IMR-90 (cell line): ENCODE measurements at regions not wholly inside any gene's neighbourhood (a gene's known extent, or its start where the extent isn't known, plus 50 kb on each side); places are given as distances from the start of the nearest gene placed in this dataset.

ENCODE experiments used
- ATAC-seq: fragments of 200-7000 bp; cut with Tn5 transposase; 2 replicates; pipeline ENCODE4 v1.9.1; 2020; ENCODE audit warnings: low read depth, mild to moderate bottlenecking, moderate library complexity
- BruUV-seq: library from RNA; stranded (reverse); fragments of 400-500 nt; replicated peaks from 2 replicates; lab custom pipeline; 2021; lab: Mats Ljungman, UMichigan
- CTCF ChIA-PET: fragments of 300-600 bp; formaldehyde crosslinking; extraction: SDS; loops from one replicate; lab custom pipeline; 2021; ENCODE audit warnings: antibody characterized with exemption; lab: Yijun Ruan, JAX
- POLR2A ChIA-PET: fragments of 300-600 bp; sonication (Branson Sonifier 250); formaldehyde crosslinking; loops from one replicate; lab custom pipeline; 2022; ENCODE audit warnings: antibody characterized with exemption; ENCODE audit not compliant: unreplicated experiment; lab: Charles Lee
- DNase-seq: peaks from one replicate; pipeline ENCODE4 v3.0.0; 2013
- H2AFZ ChIP-seq: replicated peaks from 2 replicates; pipeline ENCODE3; 2013; ENCODE audit warnings: low read length, mild to moderate bottlenecking; ENCODE audit not compliant: poor library complexity
- H2AK5ac ChIP-seq: 2 replicates; pipeline ENCODE4 v1.6.1; 2013; ENCODE audit warnings: low read depth, low read length, inconsistent platforms
- H2AK9ac ChIP-seq: replicated peaks from 2 replicates; pipeline ENCODE3; 2013; ENCODE audit warnings: mild to moderate bottlenecking, low read depth, low read length, moderate library complexity; ENCODE audit not compliant: poor library complexity
- H2BK120ac ChIP-seq: 2 replicates; pipeline ENCODE4 v1.6.1; 2013; ENCODE audit warnings: low read depth, low read length, inconsistent platforms
- H2BK15ac ChIP-seq: 3 replicates; pipeline ENCODE4 v1.6.1; 2013; ENCODE audit warnings: low read depth, low read length, inconsistent platforms
- H2BK20ac ChIP-seq: 2 replicates; pipeline ENCODE4 v1.6.1; 2013; ENCODE audit warnings: low read depth, mild to moderate bottlenecking, inconsistent platforms, low read length, moderate library complexity
- H2BK5ac ChIP-seq: 2 replicates; pipeline ENCODE4 v1.6.1; 2013; ENCODE audit warnings: mild to moderate bottlenecking, low read depth, low read length, inconsistent platforms; ENCODE audit not compliant: poor library complexity, severe bottlenecking
- H3K14ac ChIP-seq: replicated peaks from 2 replicates; pipeline ENCODE4 v1.6.1; 2013; ENCODE audit warnings: low read depth, low read length, inconsistent platforms
- H3K18ac ChIP-seq: 2 replicates; pipeline ENCODE4 v1.6.1; 2013; ENCODE audit warnings: low read depth, low read length, control low read depth
- H3K23ac ChIP-seq: 2 replicates; pipeline ENCODE4 v1.6.1; 2013; ENCODE audit warnings: low read depth, low read length, inconsistent platforms
- H3K27ac ChIP-seq: 2 replicates; pipeline ENCODE4 v1.5.1; 2013; ENCODE audit warnings: mild to moderate bottlenecking, control low read depth, low read length; ENCODE audit not compliant: insufficient read depth
- H3K27me3 ChIP-seq: 2 replicates; pipeline ENCODE4 v1.6.1; 2013; ENCODE audit warnings: low read length; ENCODE audit not compliant: control insufficient read depth, insufficient read depth
- H3K36me3 ChIP-seq: 2 replicates; pipeline ENCODE4 v1.6.1; 2013; ENCODE audit warnings: low read length, mixed read lengths; ENCODE audit not compliant: control insufficient read depth, insufficient read depth
- H3K4ac ChIP-seq: 2 replicates; pipeline ENCODE4 v1.6.1; 2013; ENCODE audit warnings: low read depth, low read length, inconsistent platforms
- H3K4me1 ChIP-seq: 2 replicates; pipeline ENCODE4 v1.6.1; 2013; ENCODE audit warnings: low read length, mixed read lengths; ENCODE audit not compliant: control insufficient read depth, insufficient read depth
- H3K4me2 ChIP-seq: 2 replicates; pipeline ENCODE4 v1.6.1; 2013; ENCODE audit warnings: low read depth, mild to moderate bottlenecking, control low read depth, low read length, moderate library complexity
- H3K4me3 ChIP-seq: 2 replicates; pipeline ENCODE4 v1.5.1; 2013; ENCODE audit warnings: low read depth, mild to moderate bottlenecking, control low read depth, low read length, moderate library complexity; ENCODE audit not compliant: insufficient read depth
- H3K56ac ChIP-seq: 2 replicates; pipeline ENCODE4 v1.6.1; 2013; ENCODE audit warnings: low read length, inconsistent platforms; ENCODE audit not compliant: insufficient read depth; ENCODE audit errors: extremely low read depth
- H3K79me1 ChIP-seq, 2 experiments: 2 replicates each; pipeline ENCODE4 v1.6.1; 2013; ENCODE audit warnings: low read length in 2 of 2, inconsistent platforms in 1 of 2, low read depth in 1 of 2
- H3K9ac ChIP-seq: 2 replicates; pipeline ENCODE4 v1.6.1; 2013; ENCODE audit warnings: low read depth, low read length, control low read depth
- H3K9me1 ChIP-seq: 2 replicates; pipeline ENCODE4 v1.6.1; 2013; ENCODE audit warnings: low read length, inconsistent platforms; ENCODE audit not compliant: insufficient read depth
- H3K9me3 ChIP-seq: 2 replicates; pipeline ENCODE4 v1.6.1; 2013; ENCODE audit warnings: low read length; ENCODE audit not compliant: control insufficient read depth, insufficient read depth
- H4K20me1 ChIP-seq: 2 replicates; pipeline ENCODE4 v1.6.1; 2013; ENCODE audit warnings: low read length, inconsistent platforms; ENCODE audit not compliant: insufficient read depth
- H4K5ac ChIP-seq: 2 replicates; pipeline ENCODE4 v1.6.1; 2013; ENCODE audit warnings: mild to moderate bottlenecking, low read depth, low read length, control low read depth
- H4K8ac ChIP-seq, 2 experiments: 2 replicates each; pipeline ENCODE4 v1.6.1; 2013; ENCODE audit warnings: low read depth in 2 of 2, low read length in 2 of 2, control low read depth in 1 of 2, inconsistent platforms in 1 of 2
- H4K91ac ChIP-seq: 2 replicates; pipeline ENCODE4 v1.6.1; 2013; ENCODE audit warnings: low read depth, low read length, inconsistent platforms; ENCODE audit not compliant: insufficient read depth
- CHD1 ChIP-seq: IDR thresholded peaks from 2 replicates; pipeline ENCODE4 v1.6.1; 2012; ENCODE audit warnings: low read depth, low read length, improper control_type of control experiment
- FOS ChIP-seq: fragments of 150-350 bp; IDR thresholded peaks from 2 replicates; pipeline ENCODE4 v1.6.1; 2016; ENCODE audit warnings: low read depth, low read length
- MAFK ChIP-seq: IDR thresholded peaks from 2 replicates; pipeline ENCODE4 v1.6.1; 2012; ENCODE audit warnings: low read depth, low read length, improper control_type of control experiment
- MAZ ChIP-seq: IDR thresholded peaks from 2 replicates; pipeline ENCODE4 v1.6.1; 2012; ENCODE audit warnings: low read depth, mild to moderate bottlenecking, low read length, improper control_type of control experiment, moderate library complexity, borderline replicate concordance
- MXI1 ChIP-seq: IDR thresholded peaks from 2 replicates; pipeline ENCODE4 v1.6.1; 2012; ENCODE audit warnings: low read depth, mild to moderate bottlenecking, low read length, moderate library complexity, borderline replicate concordance
- NFE2L2 ChIP-seq: fragments of 150-350 bp; IDR thresholded peaks from 2 replicates; pipeline ENCODE4 v1.6.1; 2016; ENCODE audit warnings: low read depth, mild to moderate bottlenecking, low read length
- POLR2A ChIP-seq: IDR thresholded peaks from 2 replicates; pipeline ENCODE4 v1.6.1; 2012; ENCODE audit warnings: mild to moderate bottlenecking, low read depth, low read length
- RAD21 ChIP-seq: IDR thresholded peaks from 2 replicates; pipeline ENCODE4 v1.6.1; 2012; ENCODE audit warnings: low read length, improper control_type of control experiment
- RCOR1 ChIP-seq: IDR thresholded peaks from 2 replicates; pipeline ENCODE4 v1.6.1; 2012; ENCODE audit warnings: mild to moderate bottlenecking, low read length, improper control_type of control experiment; ENCODE audit not compliant: insufficient replicate concordance
- RFX5 ChIP-seq: IDR thresholded peaks from 2 replicates; pipeline ENCODE4 v1.8.0; 2012; ENCODE audit warnings: low read depth, mild to moderate bottlenecking, low read length, moderate library complexity
- SMC3 ChIP-seq: fragments of 150-350 bp; IDR thresholded peaks from 2 replicates; pipeline ENCODE4 v1.6.1; 2016; ENCODE audit warnings: low read depth, mild to moderate bottlenecking, antibody characterized with exemption, low read length, moderate library complexity
- WGBS, 2 experiments: methylation state at CpG; one replicate each; pipeline versions ENCODE4 v1.1.5 to v1.1.7; 2013; ENCODE audit warnings: missing lambda C conversion rate in 2 of 2; ENCODE audit not compliant: insufficient read length in 1 of 2; ENCODE audit errors: extremely low coverage in 2 of 2; 5-methylcytosine and 5-hydroxymethylcytosine counted together
- dilution Hi-C: fragments of 300-500 bp; cut with HindIII; formaldehyde crosslinking; loops from one replicate; pipeline ENCODE4 v1.14.3; 2018; ENCODE audit warnings: low sequenced_read_pairs; ENCODE audit not compliant: unreplicated experiment
- in situ Hi-C: fragments of 300-500 bp; cut with MboI; formaldehyde crosslinking; loops from 3 replicates; pipeline ENCODE4 v1.14.3; 2019; ENCODE audit warnings: low sequenced_read_pairs, inconsistent platforms, mixed read lengths
- intact Hi-C: fragments of 100-400 bp; cut with micrococcal nuclease; formaldehyde crosslinking; loops from 2 replicates; pipeline ENCODE4 v1.10.0; 2022
- TF ChIP-seq, protein P1 (sequence below): fragments of 150-350 bp; IDR thresholded peaks from 2 replicates; pipeline ENCODE4 v1.6.1; 2016; ENCODE audit warnings: low read depth, mild to moderate bottlenecking, low read length, moderate library complexity, borderline replicate concordance

GRCh38 chr6:150491131-150491810 is 108.4 kb upstream of the PLEKHG1 start:
- TF ChIP-seq RCOR1 (no peak), POLR2A (no peak), CHD1 (no peak), MXI1 (no peak), RAD21 (no peak), SMC3 (no peak), NFE2L2 (no peak), RFX5 (no peak), MAZ (no peak), FOS (no peak), MAFK (no peak)
- TF ChIP-seq, protein P1, sequence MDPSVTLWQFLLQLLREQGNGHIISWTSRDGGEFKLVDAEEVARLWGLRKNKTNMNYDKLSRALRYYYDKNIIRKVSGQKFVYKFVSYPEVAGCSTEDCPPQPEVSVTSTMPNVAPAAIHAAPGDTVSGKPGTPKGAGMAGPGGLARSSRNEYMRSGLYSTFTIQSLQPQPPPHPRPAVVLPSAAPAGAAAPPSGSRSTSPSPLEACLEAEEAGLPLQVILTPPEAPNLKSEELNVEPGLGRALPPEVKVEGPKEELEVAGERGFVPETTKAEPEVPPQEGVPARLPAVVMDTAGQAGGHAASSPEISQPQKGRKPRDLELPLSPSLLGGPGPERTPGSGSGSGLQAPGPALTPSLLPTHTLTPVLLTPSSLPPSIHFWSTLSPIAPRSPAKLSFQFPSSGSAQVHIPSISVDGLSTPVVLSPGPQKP = no peak
- Histone ChIP-seq H2BK15ac (no peak overlapping the region), H2AK5ac (no peak overlapping the region), H3K27me3 (no peaks in the 10 kb centered on the region; the same call in 1 of the 2 replicates), H3K18ac (no peak overlapping the region), H2AK9ac (no peak overlapping the region), H3K79me1 (no peaks in the 10 kb centered on the region), H3K14ac (no peak overlapping the region), H3K9me3 (no peaks in the 10 kb centered on the region), H4K20me1 (no peaks in the 10 kb centered on the region), H2BK120ac (no peak overlapping the region), H3K56ac (no peak overlapping the region), H2BK20ac (no peak overlapping the region), H3K4me1 (no peaks in the 10 kb centered on the region), H3K36me3 (no peaks in the 10 kb centered on the region), H3K4me3 (no peak overlapping the region), H3K9me1 (no peaks in the 10 kb centered on the region), H3K27ac (no peak overlapping the region), H2AFZ (peak overlapping the region; percentile 43), H4K5ac (no peak overlapping the region), H3K9ac (no peak overlapping the region), H3K4ac (no peak overlapping the region), H3K4me2 (no peak overlapping the region), H4K8ac (no peak overlapping the region), H3K23ac (no peak overlapping the region), H2BK5ac (no peak overlapping the region), H4K91ac (no peak overlapping the region)
- intact Hi-C loops = no loop called here
- dilution Hi-C loops = no loop called here
- ATAC-seq = no peak
- no TSS peak for BruUV-seq
- POLR2A ChIA-PET = no interaction called here
- WGBS, 2 experiments = no CpG with 5 or more reads among the region's 5 CpGs
- CTCF ChIA-PET = no interaction called here
- in situ Hi-C loops = no loop called here
- no peak for DNase-seq
